ENCODE measurements at regions not wholly inside any gene's neighbourhood (a gene's known extent, or its start where the extent isn't known, plus 50 kb on each side); places are given as distances from the start of the nearest gene placed in this dataset.
A peak's percentile ranks its signal among the peaks of the same experiment; 100 is the strongest.

- H3K27ac ChIP-seq: no peak overlapping the region
- TF ChIP-seq, protein P1, sequence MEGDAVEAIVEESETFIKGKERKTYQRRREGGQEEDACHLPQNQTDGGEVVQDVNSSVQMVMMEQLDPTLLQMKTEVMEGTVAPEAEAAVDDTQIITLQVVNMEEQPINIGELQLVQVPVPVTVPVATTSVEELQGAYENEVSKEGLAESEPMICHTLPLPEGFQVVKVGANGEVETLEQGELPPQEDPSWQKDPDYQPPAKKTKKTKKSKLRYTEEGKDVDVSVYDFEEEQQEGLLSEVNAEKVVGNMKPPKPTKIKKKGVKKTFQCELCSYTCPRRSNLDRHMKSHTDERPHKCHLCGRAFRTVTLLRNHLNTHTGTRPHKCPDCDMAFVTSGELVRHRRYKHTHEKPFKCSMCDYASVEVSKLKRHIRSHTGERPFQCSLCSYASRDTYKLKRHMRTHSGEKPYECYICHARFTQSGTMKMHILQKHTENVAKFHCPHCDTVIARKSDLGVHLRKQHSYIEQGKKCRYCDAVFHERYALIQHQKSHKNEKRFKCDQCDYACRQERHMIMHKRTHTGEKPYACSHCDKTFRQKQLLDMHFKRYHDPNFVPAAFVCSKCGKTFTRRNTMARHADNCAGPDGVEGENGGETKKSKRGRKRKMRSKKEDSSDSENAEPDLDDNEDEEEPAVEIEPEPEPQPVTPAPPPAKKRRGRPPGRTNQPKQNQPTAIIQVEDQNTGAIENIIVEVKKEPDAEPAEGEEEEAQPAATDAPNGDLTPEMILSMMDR (conservative IDR thresholded peaks at IDR 0.05): no peak
Observed at GRCh38 chr1:79885101-79885500, 878.6 kb upstream of the ADGRL4 start.

DNA sequence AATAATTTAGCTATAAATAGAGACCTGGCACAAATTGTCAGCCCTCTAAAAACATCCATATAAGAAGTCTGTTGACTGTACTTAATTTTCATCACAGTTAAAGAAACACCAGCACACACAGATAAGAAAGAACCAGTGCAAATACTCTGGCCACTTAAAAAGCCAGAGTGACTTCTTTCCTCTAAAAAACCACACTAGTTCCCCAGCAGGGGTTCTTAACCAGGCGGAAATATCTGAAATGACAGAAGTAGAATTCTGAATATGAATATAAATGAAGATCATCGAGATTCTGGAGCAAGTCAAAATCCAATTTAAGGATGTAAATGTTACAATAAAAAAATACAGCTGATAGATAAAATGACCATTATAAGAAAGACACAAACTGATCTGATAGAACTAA lies 870.6 kb upstream of the ADGRL4 start:
- H3K27ac ChIP-seq: no peak overlapping the region
- TF ChIP-seq, protein P1 (conservative IDR thresholded peaks at IDR 0.05): no peak

DNA sequence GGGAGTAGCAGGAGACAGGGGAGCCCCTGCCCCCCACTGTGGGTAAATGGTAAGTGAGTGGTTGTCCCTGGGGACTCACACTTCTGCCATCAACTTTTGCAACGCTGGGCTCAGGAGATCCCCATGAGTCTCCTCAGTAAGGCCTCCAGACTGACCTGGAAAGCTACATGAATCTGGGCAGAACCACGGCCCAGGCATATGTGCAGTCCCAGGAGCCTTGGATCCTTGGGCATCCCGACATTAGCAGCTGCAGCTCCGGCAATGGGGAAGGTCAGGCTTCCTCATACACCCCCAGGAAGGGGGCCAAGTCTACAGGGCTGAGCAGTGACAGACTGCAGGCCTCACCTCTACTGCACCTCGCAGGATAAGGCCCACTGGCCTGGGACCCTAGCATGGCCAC lies 868.7 kb upstream of the ADGRL4 start:
- TF ChIP-seq, protein P1 (conservative IDR thresholded peaks at IDR 0.05): no peak
- no peak overlapping the region for H3K27ac ChIP-seq

DNA sequence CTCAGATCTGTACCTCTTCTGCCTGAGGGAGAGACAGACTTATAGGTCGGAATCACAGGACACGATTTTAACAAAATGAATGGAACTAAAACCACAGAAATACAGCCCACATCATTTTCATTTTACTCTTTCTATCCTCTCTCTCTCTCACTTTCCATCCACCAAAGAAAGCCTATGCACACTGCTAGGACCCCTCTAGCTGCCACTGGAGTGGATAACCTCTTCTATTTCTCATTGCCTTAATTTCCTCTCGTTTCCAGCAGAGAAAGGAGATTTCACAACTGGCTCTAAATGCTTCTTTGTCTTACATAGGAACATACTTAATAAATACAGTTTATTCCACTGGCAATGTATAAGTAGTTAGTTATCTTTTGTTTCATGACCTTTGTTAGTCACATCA lies 867.8 kb upstream of the ADGRL4 start:
- TF ChIP-seq, protein P1 (conservative IDR thresholded peaks at IDR 0.05): peak; percentile 16; the same call in 1 of the 2 replicates
- no peak overlapping the region for H3K27ac ChIP-seq

DNA sequence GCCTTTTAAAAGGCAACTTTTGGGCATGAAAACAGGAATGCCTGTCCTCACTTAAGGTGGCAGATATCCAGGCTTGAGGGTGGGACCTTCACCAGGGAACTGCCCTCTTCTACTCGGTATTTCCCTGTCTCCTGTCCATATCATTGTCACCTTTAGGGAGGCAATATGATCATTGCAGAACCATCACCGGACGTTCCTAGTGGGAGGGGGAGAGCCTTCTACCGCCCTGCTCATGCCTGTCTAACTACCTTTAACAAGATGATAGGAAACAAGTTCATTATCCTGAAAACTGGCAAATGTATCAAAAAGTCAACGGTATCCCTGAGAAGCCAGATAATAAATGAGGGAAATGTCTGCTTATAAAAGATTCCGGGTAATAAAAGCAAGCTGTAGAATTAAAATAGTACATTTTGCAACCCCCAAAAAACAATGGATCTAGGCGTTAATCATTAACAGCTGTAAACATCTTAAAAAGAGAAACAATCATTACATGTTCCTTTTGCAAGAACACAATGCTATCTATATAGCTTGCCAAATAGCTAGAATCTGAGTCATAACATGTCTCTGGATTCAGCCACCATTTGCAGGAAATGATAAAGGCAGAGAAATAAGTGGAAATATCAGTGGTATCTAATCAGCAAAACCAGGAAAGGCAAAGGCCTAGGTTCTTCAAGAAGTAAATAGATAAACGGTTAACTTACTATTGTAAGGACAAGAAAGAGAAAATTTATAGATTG lies 852.9 kb upstream of the ADGRL4 start:
- TF ChIP-seq, protein P1 (conservative IDR thresholded peaks at IDR 0.05): no peak
- H3K27ac ChIP-seq: peak overlapping the region; percentile 82

DNA sequence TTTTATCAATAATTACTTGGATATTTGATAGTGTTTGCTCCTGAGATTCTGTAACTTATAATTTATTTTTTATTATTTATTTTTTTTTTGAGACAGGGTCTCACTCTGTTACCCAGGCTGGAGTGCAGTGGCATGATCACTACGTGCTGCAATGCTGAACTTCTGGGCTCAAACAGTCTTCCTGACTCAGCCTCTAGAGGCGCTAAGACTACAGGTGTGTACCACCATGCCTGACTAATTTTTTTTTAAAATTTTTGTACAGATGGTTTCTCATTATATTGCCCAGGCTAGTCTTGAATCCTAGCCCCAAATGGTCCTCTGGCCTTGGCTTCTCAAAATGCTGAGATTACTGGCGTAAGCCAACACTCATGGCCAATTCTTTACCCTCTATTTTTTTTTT lies 845.5 kb upstream of the ADGRL4 start:
- TF ChIP-seq, protein P1 (conservative IDR thresholded peaks at IDR 0.05): no peak; the same call in 1 of the 2 replicates
- no peak overlapping the region for H3K27ac ChIP-seq

- TF ChIP-seq, protein P1 (conservative IDR thresholded peaks at IDR 0.05): no peak
- H3K27ac ChIP-seq: no peak overlapping the region
Observed at GRCh38 chr1:79849388-79849787, 842.9 kb upstream of the ADGRL4 start.
